ENCODE measurements at regions not wholly inside any gene's neighbourhood (a gene's known extent, or its start where the extent isn't known, plus 50 kb on each side); places are given as distances from the start of the nearest gene placed in this dataset.
"Not testable (repeated sequence)": the region's sequence is repeated elsewhere in the genome, so short reads cannot be mapped to it uniquely, and the experiment has no call there.

- TF ChIP-seq CTCF (IDR thresholded peaks at IDR 0.05; ENCODE audit: low read depth, low read length): no peak
- H3K36me3 ChIP-seq: no peaks in the 10 kb centered on the region
- no peak for DNase-seq
- no peak overlapping the region for H3K27ac ChIP-seq
- H3K4me3 ChIP-seq (ENCODE audit: low read depth, low read length): no peak overlapping the region
- H3K9me3 ChIP-seq (ENCODE audit: severe bottlenecking): no peaks in the 10 kb centered on the region
- H3K27me3 ChIP-seq (ENCODE audit: insufficient read depth, low read depth, severe bottlenecking): no peaks in the 10 kb centered on the region
Observed at GRCh38 chr3:124361566-124361965, 368.7 kb upstream of the UMPS start.

- H3K27ac ChIP-seq: no peak overlapping the region
- no peaks in the 10 kb centered on the region for H3K9me3 ChIP-seq (ENCODE audit: severe bottlenecking)
- H3K4me3 ChIP-seq (ENCODE audit: low read depth, low read length): no peak overlapping the region
- no peak for DNase-seq
- no peaks in the 10 kb centered on the region for H3K27me3 ChIP-seq (ENCODE audit: insufficient read depth, low read depth, severe bottlenecking)
- no peaks in the 10 kb centered on the region for H3K36me3 ChIP-seq
- TF ChIP-seq CTCF (IDR thresholded peaks at IDR 0.05; ENCODE audit: low read depth, low read length): no peak
Observed at GRCh38 chr3:124362455-124362854, 367.8 kb upstream of the UMPS start.

GRCh38 chr3:124363476-124363875, 366.8 kb upstream of the UMPS start:
- no peak for TF ChIP-seq CTCF (IDR thresholded peaks at IDR 0.05; ENCODE audit: low read depth, low read length)
- no peak overlapping the region for H3K4me3 ChIP-seq (ENCODE audit: low read depth, low read length)
- no peaks in the 10 kb centered on the region for H3K9me3 ChIP-seq (ENCODE audit: severe bottlenecking)
- no peaks in the 10 kb centered on the region for H3K36me3 ChIP-seq
- DNase-seq: no peak
- H3K27me3 ChIP-seq (ENCODE audit: insufficient read depth, low read depth, severe bottlenecking): no peaks in the 10 kb centered on the region
- peak overlapping the region; percentile 88 for H3K27ac ChIP-seq

- TF ChIP-seq CTCF (IDR thresholded peaks at IDR 0.05; ENCODE audit: low read depth, low read length): no peak
- Histone ChIP-seq H3K4me3 (ENCODE audit: low read depth, low read length) (no peak overlapping the region), H3K36me3 (no peaks in the 10 kb centered on the region), H3K27me3 (ENCODE audit: insufficient read depth, low read depth, severe bottlenecking) (no peaks in the 10 kb centered on the region), H3K27ac (peak overlapping the region; percentile 88), H3K9me3 (ENCODE audit: severe bottlenecking) (no peaks in the 10 kb centered on the region)
- DNase-seq: peak; percentile 79
Observed at GRCh38 chr3:124364317-124365020, 365.8 kb upstream of the UMPS start.

- peak overlapping the region; percentile 59 for H3K27ac ChIP-seq
- H3K9me3 ChIP-seq (ENCODE audit: severe bottlenecking); H3K36me3 ChIP-seq; H3K27me3 ChIP-seq (ENCODE audit: insufficient read depth, low read depth, severe bottlenecking); DNase-seq; H3K4me3 ChIP-seq (ENCODE audit: low read depth, low read length): not testable (repeated sequence)
Observed at GRCh38 chr3:124366655-124367054, 363.6 kb upstream of the UMPS start.

- H3K27me3 ChIP-seq (ENCODE audit: insufficient read depth, low read depth, severe bottlenecking): no peaks in the 10 kb centered on the region
- H3K4me3 ChIP-seq (ENCODE audit: low read depth, low read length): no peak overlapping the region
- H3K9me3 ChIP-seq (ENCODE audit: severe bottlenecking): no peaks in the 10 kb centered on the region
- no peaks in the 10 kb centered on the region; the same call in 1 of the 2 replicates for H3K36me3 ChIP-seq
- no peak for DNase-seq
- no peak overlapping the region for H3K27ac ChIP-seq
- TF ChIP-seq CTCF (IDR thresholded peaks at IDR 0.05; ENCODE audit: low read depth, low read length): no peak
Observed at GRCh38 chr3:124372775-124373174, 357.5 kb upstream of the UMPS start.
